HEK293T (cell line): ENCODE measurements at regions not wholly inside any gene's neighbourhood (a gene's known extent, or its start where the extent isn't known, plus 50 kb on each side); places are given as distances from the start of the nearest gene placed in this dataset.

Experiments
- ARNT ChIP-seq: fragments of 450-650 bp; IDR thresholded peaks from 2 replicates; pipeline ENCODE4 v1.6.1; 2017; ENCODE audit warnings: mild to moderate bottlenecking
- BHLHE40 ChIP-seq: fragments of 450-650 bp; IDR thresholded peaks from 2 replicates; pipeline ENCODE4 v1.6.1; 2016; ENCODE audit warnings: mild to moderate bottlenecking, moderate library complexity, borderline replicate concordance
- CTBP1 ChIP-seq: fragments of 450-650 bp; IDR thresholded peaks from 2 replicates; pipeline ENCODE4 v1.6.1; 2016; ENCODE audit warnings: borderline replicate concordance
- ELF4 ChIP-seq: fragments of 450-650 bp; IDR thresholded peaks from 2 replicates; pipeline ENCODE4 v1.6.1; 2017; ENCODE audit warnings: antibody characterized with exemption
- FOXA1 ChIP-seq: fragments of 450-650 bp; IDR thresholded peaks from 2 replicates; pipeline ENCODE4 v1.6.1; 2016; ENCODE audit warnings: mild to moderate bottlenecking
- FOXK2 ChIP-seq: fragments of 450-650 bp; IDR thresholded peaks from 2 replicates; pipeline ENCODE4 v1.6.1; 2016; ENCODE audit warnings: mild to moderate bottlenecking
- FOXM1 ChIP-seq: fragments of 450-650 bp; IDR thresholded peaks from 2 replicates; pipeline ENCODE4 v1.6.1; 2017; ENCODE audit warnings: mild to moderate bottlenecking, borderline replicate concordance
- HDGF ChIP-seq: fragments of 450-650 bp; IDR thresholded peaks from 2 replicates; pipeline ENCODE4 v1.6.1; 2017; ENCODE audit warnings: antibody characterized with exemption, borderline replicate concordance
- NFRKB ChIP-seq: fragments of 450-650 bp; IDR thresholded peaks from 2 replicates; pipeline ENCODE4 v1.6.1; 2016; ENCODE audit warnings: mild to moderate bottlenecking, moderate library complexity
- PKNOX1 ChIP-seq: fragments of 450-650 bp; IDR thresholded peaks from 2 replicates; pipeline ENCODE4 v1.6.1; 2016
- SP1 ChIP-seq: fragments of 450-650 bp; IDR thresholded peaks from 2 replicates; pipeline ENCODE4 v1.6.1; 2017
- SUZ12 ChIP-seq: fragments of 450-650 bp; IDR thresholded peaks from 2 replicates; pipeline ENCODE4 v1.6.1; 2016; ENCODE audit warnings: mild to moderate bottlenecking
- TARDBP ChIP-seq: fragments of 450-650 bp; IDR thresholded peaks from 2 replicates; pipeline ENCODE4 v1.6.1; 2016

GRCh38 chr1:37189111-37189510, 154.8 kb upstream of the GRIK3 start:
- no peak for TF ChIP-seq NFRKB
- no peak for TF ChIP-seq SUZ12
- TF ChIP-seq SP1: no peak
- no peak for TF ChIP-seq FOXM1
- no peak for TF ChIP-seq TARDBP
- TF ChIP-seq FOXA1: no peak
- TF ChIP-seq BHLHE40: no peak
- TF ChIP-seq FOXK2: no peak
- no peak for TF ChIP-seq CTBP1
- TF ChIP-seq HDGF: no peak
- no peak for TF ChIP-seq PKNOX1
- TF ChIP-seq ELF4: no peak
- no peak for TF ChIP-seq ARNT
